Breast epithelium (tissue), 3 donors: ENCODE measurements at regions not wholly inside any gene's neighbourhood (a gene's known extent, or its start where the extent isn't known, plus 50 kb on each side); places are given as distances from the start of the nearest gene placed in this dataset.

Experiments used
- CTCF ChIP-seq, 3 donors: fragments of 450-650 bp; IDR thresholded peaks; one replicate each; pipeline ENCODE4 v1.5.1; 2016 to 2017; ENCODE audit warnings: antibody characterized with exemption in 3 of 3, mild to moderate bottlenecking in 3 of 3, moderate library complexity in 3 of 3
- POLR2A ChIP-seq: fragments of 450-650 bp; IDR thresholded peaks from one replicate; pipeline ENCODE4 v1.6.1; 2016; ENCODE audit warnings: antibody characterized with exemption, mild to moderate bottlenecking, moderate library complexity

GRCh38 chr3:71975573-71975972 is 190.6 kb upstream of the PROK2 start:
- TF ChIP-seq POLR2A (no peak), CTCF (IDR thresholded peaks at IDR 0.05) (no peak)
